ENCODE measurements at regions not wholly inside any gene's neighbourhood (a gene's known extent, or its start where the extent isn't known, plus 50 kb on each side); places are given as distances from the start of the nearest gene placed in this dataset.

DNA sequence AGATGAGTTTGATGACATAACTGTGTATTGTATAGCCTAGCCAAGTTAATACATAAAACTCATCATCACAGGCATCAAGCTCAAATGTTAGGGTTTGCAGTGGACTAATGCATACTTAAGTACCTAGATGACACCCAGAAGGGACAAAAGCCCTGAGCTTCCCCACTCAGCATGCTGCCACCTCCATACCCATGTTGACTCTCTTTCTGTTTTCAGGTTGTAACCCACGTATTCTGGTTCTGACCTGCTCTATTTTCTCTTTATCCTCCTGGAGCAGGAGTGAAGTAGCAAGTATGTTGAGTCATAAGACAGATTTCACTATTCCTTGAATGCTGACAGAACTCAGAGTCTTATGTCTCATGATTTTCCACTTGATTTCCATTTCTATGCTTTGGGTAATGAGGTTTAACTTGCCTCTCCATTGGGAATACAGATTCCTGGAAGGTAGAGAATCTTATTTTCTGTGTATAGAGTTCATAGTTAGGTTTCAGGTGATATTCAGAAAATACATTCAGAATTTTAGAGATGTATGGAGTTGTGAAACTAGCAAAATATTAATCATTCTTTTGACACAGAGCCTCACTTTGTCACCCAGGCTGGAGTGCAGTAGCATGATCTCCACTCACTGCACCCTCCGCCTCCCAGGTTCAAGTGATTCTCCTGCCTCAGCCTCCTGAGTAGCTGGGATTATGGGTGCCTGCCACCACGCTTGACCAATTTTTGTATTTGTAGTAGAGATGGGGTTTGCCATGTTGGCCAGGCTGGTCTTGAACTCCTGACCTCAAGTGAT, 122.5 kb upstream of the KCNJ15 start:
- no peak overlapping the region for H2AFZ ChIP-seq (ENCODE audit: low read length)
- POLR2A ChIA-PET, result no interaction called here
- H3K27ac ChIP-seq (ENCODE audit: low read depth, low read length, poor library complexity, severe bottlenecking), result no peak overlapping the region
- H3K4me2 ChIP-seq (ENCODE audit: low read length), result no peak overlapping the region
- intact Hi-C loops (cut with micrococcal nuclease; ENCODE audit: unreplicated experiment), result no loop called here
- no peak for DNase-seq (ENCODE audit: low spot score)
- H3K9me2 ChIP-seq (ENCODE audit: insufficient read depth, low read length), result no peaks in the 10 kb centered on the region
- CTCF ChIA-PET (ENCODE audit: unreplicated experiment), result no interaction called here
- no peaks in the 10 kb centered on the region for H3K36me3 ChIP-seq (ENCODE audit: insufficient read depth, low read length)
- H3K4me1 ChIP-seq (ENCODE audit: insufficient read depth, low read length, poor library complexity, severe bottlenecking), result no peaks in the 10 kb centered on the region
- no peaks in the 10 kb centered on the region for H3K9me3 ChIP-seq (ENCODE audit: low read length)
- no TSS peak for BruUV-seq (replicated peaks)
- H3K4me3 ChIP-seq (ENCODE audit: low read depth, low read length, poor library complexity, severe bottlenecking), result no peak overlapping the region
- no peak for TF ChIP-seq EZH2phosphoT487 (IDR thresholded peaks at IDR 0.05; ENCODE audit: borderline replicate concordance, low read depth, low read length)
- no peak for TF ChIP-seq CTCF (conservative IDR thresholded peaks at IDR 0.05; ENCODE audit: low read length)
- no peaks in the 10 kb centered on the region for H3K79me2 ChIP-seq (ENCODE audit: insufficient read depth, low read depth, low read length)
- no peaks in the 10 kb centered on the region for H4K20me1 ChIP-seq (ENCODE audit: insufficient read depth, low read length)

GRCh38 chr21:38136201-38136600, 120.6 kb upstream of the KCNJ15 start:
- H3K4me1 ChIP-seq (ENCODE audit: insufficient read depth, low read length, poor library complexity, severe bottlenecking), result no peaks in the 10 kb centered on the region
- no peak overlapping the region for H2AFZ ChIP-seq (ENCODE audit: low read length)
- TF ChIP-seq CTCF (conservative IDR thresholded peaks at IDR 0.05; ENCODE audit: low read length), result no peak
- TF ChIP-seq EZH2phosphoT487 (IDR thresholded peaks at IDR 0.05; ENCODE audit: borderline replicate concordance, low read depth, low read length), result no peak
- no peaks in the 10 kb centered on the region for H3K9me3 ChIP-seq (ENCODE audit: low read length)
- no peak for DNase-seq (ENCODE audit: low spot score)
- intact Hi-C loops (cut with micrococcal nuclease; ENCODE audit: unreplicated experiment), result no loop called here
- no peak overlapping the region for H3K27ac ChIP-seq (ENCODE audit: low read depth, low read length, poor library complexity, severe bottlenecking)
- H3K4me2 ChIP-seq (ENCODE audit: low read length), result no peak overlapping the region
- H3K4me3 ChIP-seq (ENCODE audit: low read depth, low read length, poor library complexity, severe bottlenecking), result no peak overlapping the region
- ChIA-PET POLR2A (no interaction called here), CTCF (ENCODE audit: unreplicated experiment) (no interaction called here)
- BruUV-seq (replicated peaks), result no TSS peak
- no peaks in the 10 kb centered on the region for H3K9me2 ChIP-seq (ENCODE audit: insufficient read depth, low read length)
- no peaks in the 10 kb centered on the region for H4K20me1 ChIP-seq (ENCODE audit: insufficient read depth, low read length)
- no peaks in the 10 kb centered on the region for H3K79me2 ChIP-seq (ENCODE audit: insufficient read depth, low read depth, low read length)
- H3K36me3 ChIP-seq (ENCODE audit: insufficient read depth, low read length), result no peaks in the 10 kb centered on the region

- no peak for TF ChIP-seq EZH2phosphoT487 (IDR thresholded peaks at IDR 0.05; ENCODE audit: borderline replicate concordance, low read depth, low read length)
- no peak for TF ChIP-seq CTCF (conservative IDR thresholded peaks at IDR 0.05; ENCODE audit: low read length)
These were observed 117.2 kb upstream of the KCNJ15 start for GRCh38 chr21:38139380-38140168.

More at GRCh38 chr21:38139380-38140168, 117.2 kb upstream of the KCNJ15 start:
- Histone ChIP-seq H3K9me3 (ENCODE audit: low read length) (no peaks in the 10 kb centered on the region), H3K4me2 (ENCODE audit: low read length) (no peak overlapping the region), H4K20me1 (ENCODE audit: insufficient read depth, low read length) (no peaks in the 10 kb centered on the region), H3K27ac (ENCODE audit: low read depth, low read length, poor library complexity, severe bottlenecking) (no peak overlapping the region), H2AFZ (ENCODE audit: low read length) (no peak overlapping the region), H3K4me3 (ENCODE audit: low read depth, low read length, poor library complexity, severe bottlenecking) (no peak overlapping the region), H3K36me3 (ENCODE audit: insufficient read depth, low read length) (no peaks in the 10 kb centered on the region), H3K4me1 (ENCODE audit: insufficient read depth, low read length, poor library complexity, severe bottlenecking) (no peaks in the 10 kb centered on the region), H3K9me2 (ENCODE audit: insufficient read depth, low read length) (no peaks in the 10 kb centered on the region), H3K79me2 (ENCODE audit: insufficient read depth, low read depth, low read length) (no peaks in the 10 kb centered on the region)
- DNase-seq (ENCODE audit: low spot score), result no peak
- BruUV-seq (replicated peaks), result no TSS peak
- CTCF ChIA-PET (ENCODE audit: unreplicated experiment), result no interaction called here
- intact Hi-C loops (cut with micrococcal nuclease; ENCODE audit: unreplicated experiment), result no loop called here
- POLR2A ChIA-PET, result no interaction called here

Measured in OCI-LY7 (cell line).